HG03108 (cell line): ENCODE measurements at regions not wholly inside any gene's neighbourhood (a gene's known extent, or its start where the extent isn't known, plus 50 kb on each side); places are given as distances from the start of the nearest gene placed in this dataset.
"Not testable (repeated sequence)": the region's sequence is repeated elsewhere in the genome, so short reads cannot be mapped to it uniquely, and the experiment has no call there.

Experiments used
- ATAC-seq: cut with Tn5 transposase; IDR thresholded peaks from one replicate; pipeline ENCODE4 v1.9.1; 2021; ENCODE audit warnings: moderate library complexity; ENCODE audit not compliant: unreplicated experiment

GRCh38 chr12:28973491-28973890 lies 175.6 kb upstream of the FAR2 start:
- ATAC-seq: no peak

- no peak for ATAC-seq
These were observed 174.9 kb upstream of the FAR2 start for GRCh38 chr12:28974166-28974565.

GRCh38 chr12:28974883-28975282 lies 174.2 kb upstream of the FAR2 start:
- no peak for ATAC-seq

- ATAC-seq: no peak
These were observed 173.3 kb upstream of the FAR2 start for GRCh38 chr12:28975564-28976340.

- ATAC-seq: no peak
These were observed 168.6 kb upstream of the FAR2 start for GRCh38 chr12:28980436-28980835.

- no peak for ATAC-seq
These were observed 161.3 kb upstream of the FAR2 start for GRCh38 chr12:28987538-28988324.

- ATAC-seq: no peak
These were observed 160.8 kb upstream of the FAR2 start for GRCh38 chr12:28988325-28988704.

GRCh38 chr12:28991626-28992025 lies 157.5 kb upstream of the FAR2 start:
- ATAC-seq: no peak

GRCh38 chr12:28993720-28994119 lies 155.4 kb upstream of the FAR2 start:
- ATAC-seq: no peak

GRCh38 chr12:28994179-28994715 lies 154.8 kb upstream of the FAR2 start:
- no peak for ATAC-seq

- no peak for ATAC-seq
These were observed 152.4 kb upstream of the FAR2 start for GRCh38 chr12:28996688-28997087.

- no peak for ATAC-seq
These were observed 150.4 kb upstream of the FAR2 start for GRCh38 chr12:28998662-28999120.

GRCh38 chr12:29004066-29004935 lies 144.8 kb upstream of the FAR2 start:
- ATAC-seq: no peak

- ATAC-seq: no peak
These were observed 144.2 kb upstream of the FAR2 start for GRCh38 chr12:29004936-29005304.

- ATAC-seq: no peak
These were observed 140.3 kb upstream of the FAR2 start for GRCh38 chr12:29008786-29009185.

- ATAC-seq: no peak
These were observed 136.4 kb upstream of the FAR2 start for GRCh38 chr12:29012673-29013072.

- ATAC-seq: not testable (repeated sequence)
These were observed 131.5 kb upstream of the FAR2 start for GRCh38 chr12:29017532-29017931.

GRCh38 chr12:29023436-29024076 lies 125.5 kb upstream of the FAR2 start:
- ATAC-seq: no peak

GRCh38 chr12:29024117-29024516 lies 125.0 kb upstream of the FAR2 start:
- ATAC-seq: no peak

GRCh38 chr12:29025937-29026336 lies 123.1 kb upstream of the FAR2 start:
- ATAC-seq: no peak

- ATAC-seq: no peak
These were observed 122.7 kb upstream of the FAR2 start for GRCh38 chr12:29026419-29026818.
